SK-N-SH treated with all-trans-retinoic acid at 6 μM for 48 hours (cell line): ENCODE measurements at regions not wholly inside any gene's neighbourhood (a gene's known extent, or its start where the extent isn't known, plus 50 kb on each side); places are given as distances from the start of the nearest gene placed in this dataset.

Source experiments
- ATAC-seq: fragments of 200-7000 bp; cut with Tn5 transposase; 3 replicates; pipeline ENCODE4 v1.9.1; 2020; ENCODE audit warnings: mild to moderate bottlenecking, moderate library complexity
- ARNTL ChIP-seq: fragments of 450-650 bp; formaldehyde crosslinking; IDR thresholded peaks from 2 replicates; pipeline ENCODE4 v1.5.0; 2020; ENCODE audit warnings: low read depth, mild to moderate bottlenecking, moderate library complexity, borderline replicate concordance
- BACH2 ChIP-seq: fragments of 250-450 bp; sonication (Bioruptor Pico); IDR thresholded peaks from 2 replicates; pipeline ENCODE4 v1.9.0; 2021; ENCODE audit warnings: mild to moderate bottlenecking, borderline replicate concordance
- CREB5 ChIP-seq: fragments of 250-450 bp; sonication (Bioruptor Pico); IDR thresholded peaks from 2 replicates; pipeline ENCODE4 v1.5.1; 2020; ENCODE audit warnings: low read depth, mild to moderate bottlenecking, moderate library complexity
- CSDC2 ChIP-seq: fragments of 250-450 bp; sonication (Bioruptor Pico); IDR thresholded peaks from 2 replicates; pipeline ENCODE4 v1.5.0; 2020; ENCODE audit warnings: mild to moderate bottlenecking, moderate library complexity
- CSRNP3 ChIP-seq: fragments of 250-450 bp; sonication (Bioruptor Pico); IDR thresholded peaks from 2 replicates; pipeline ENCODE4 v1.5.1; 2021; ENCODE audit warnings: mild to moderate bottlenecking, moderate library complexity
- ESRRG ChIP-seq: fragments of 250-450 bp; sonication (Bioruptor Pico); IDR thresholded peaks from 2 replicates; pipeline ENCODE4 v1.6.1; 2021; ENCODE audit warnings: mild to moderate bottlenecking
- GLIS3 ChIP-seq: fragments of 250-450 bp; sonication (Bioruptor Pico); IDR thresholded peaks from 2 replicates; pipeline ENCODE4 v1.5.0; 2020; ENCODE audit warnings: mild to moderate bottlenecking, moderate library complexity
- ISL1 ChIP-seq: fragments of 250-450 bp; sonication (Bioruptor Pico); IDR thresholded peaks from 2 replicates; pipeline ENCODE4 v2.1.2; 2022; ENCODE audit warnings: mild to moderate bottlenecking, moderate library complexity
- OSR1 ChIP-seq: fragments of 250-450 bp; sonication (Bioruptor Pico); IDR thresholded peaks from 2 replicates; pipeline ENCODE4 v1.8.0; 2022; ENCODE audit warnings: moderate library complexity, mild to moderate bottlenecking, inconsistent platforms
- PATZ1 ChIP-seq: fragments of 250-450 bp; sonication (Bioruptor Pico); IDR thresholded peaks from 2 replicates; pipeline ENCODE4 v1.8.0; 2020; ENCODE audit warnings: mild to moderate bottlenecking, moderate library complexity, borderline replicate concordance
- POU6F1 ChIP-seq: fragments of 250-450 bp; sonication (Bioruptor Pico); IDR thresholded peaks from 2 replicates; pipeline ENCODE4 v1.8.0; 2021; ENCODE audit warnings: low read depth, mild to moderate bottlenecking, moderate library complexity, borderline replicate concordance
- PPARA ChIP-seq: fragments of 250-450 bp; sonication (Bioruptor Pico); IDR thresholded peaks from 2 replicates; pipeline ENCODE4 v1.5.0; 2020; ENCODE audit warnings: mild to moderate bottlenecking, borderline replicate concordance
- RARB ChIP-seq: fragments of 250-450 bp; sonication (Bioruptor Pico); IDR thresholded peaks from 2 replicates; pipeline ENCODE4 v1.8.0; 2021; ENCODE audit warnings: mild to moderate bottlenecking, moderate library complexity
- TCF4 ChIP-seq: fragments of 250-450 bp; sonication (Bioruptor Pico); IDR thresholded peaks from 2 replicates; pipeline ENCODE4 v1.8.0; 2021; ENCODE audit warnings: mild to moderate bottlenecking, moderate library complexity, borderline replicate concordance
- TOX ChIP-seq: fragments of 250-450 bp; sonication (Bioruptor Pico); IDR thresholded peaks from 2 replicates; pipeline ENCODE4 v1.8.0; 2021; ENCODE audit warnings: mild to moderate bottlenecking, moderate library complexity, borderline replicate concordance
- TSHZ2 ChIP-seq: fragments of 250-450 bp; sonication (Bioruptor Pico); IDR thresholded peaks from 2 replicates; pipeline ENCODE4 v1.5.0; 2020; ENCODE audit warnings: mild to moderate bottlenecking, moderate library complexity
- ZFP3 ChIP-seq: fragments of 250-450 bp; sonication (Bioruptor Pico); IDR thresholded peaks from 2 replicates; pipeline ENCODE4 v1.5.0; 2020; ENCODE audit warnings: mild to moderate bottlenecking, moderate library complexity
- ZFP30 ChIP-seq: fragments of 450-650 bp; formaldehyde crosslinking; IDR thresholded peaks from 2 replicates; pipeline ENCODE4 v1.5.0; 2022; ENCODE audit warnings: mild to moderate bottlenecking, moderate library complexity
- ZNF565 ChIP-seq: fragments of 450-650 bp; formaldehyde crosslinking; conservative IDR thresholded peaks from 2 replicates; pipeline ENCODE4 v1.5.0; 2020; ENCODE audit warnings: low read depth, mild to moderate bottlenecking, moderate library complexity
- ZNF8 ChIP-seq: fragments of 450-650 bp; formaldehyde crosslinking; IDR thresholded peaks from 2 replicates; pipeline ENCODE4 v1.5.0; 2020; ENCODE audit warnings: mild to moderate bottlenecking, moderate library complexity

GRCh38 chr14:87286191-87286590 is 706.8 kb downstream of the GALC start:
- ATAC-seq = no peak
- TF ChIP-seq CSDC2 (CRISPR knock-in tag) = no peak
- TF ChIP-seq PPARA (CRISPR knock-in tag) = no peak
- TF ChIP-seq, all 23 proteins: peak for 0

GRCh38 chr14:87285506-87285905 is 707.5 kb downstream of the GALC start:
- TF ChIP-seq OSR1 (no peak), POU6F1 (no peak), TSHZ2 (CRISPR knock-in tag) (no peak), ARNTL (CRISPR knock-in tag) (no peak), ZFP30 (CRISPR knock-in tag) (no peak), ESRRG (CRISPR knock-in tag) (no peak), ISL1 (CRISPR knock-in tag) (no peak), CREB5 (CRISPR knock-in tag) (no peak), TCF4 (CRISPR knock-in tag) (no peak), ZNF8 (CRISPR knock-in tag) (no peak), PATZ1 (CRISPR knock-in tag) (no peak), ZFP3 (CRISPR knock-in tag) (no peak), CSDC2 (CRISPR knock-in tag) (no peak), BACH2 (no peak)
- ATAC-seq = no peak

GRCh38 chr14:87283547-87283946 is 709.4 kb downstream of the GALC start:
- TF ChIP-seq GLIS3 = no peak
- no peak for TF ChIP-seq CSRNP3 (CRISPR knock-in tag)
- no peak for TF ChIP-seq BACH2
- no peak for TF ChIP-seq TOX (CRISPR knock-in tag)
- no peak for ATAC-seq

- ATAC-seq = no peak
- TF ChIP-seq ISL1 (CRISPR knock-in tag) = no peak
- no peak for TF ChIP-seq ZFP3 (CRISPR knock-in tag)
- TF ChIP-seq ARNTL (CRISPR knock-in tag) = no peak
- TF ChIP-seq CSRNP3 (CRISPR knock-in tag) = no peak
- no peak for TF ChIP-seq POU6F1
- TF ChIP-seq BACH2 = no peak
- TF ChIP-seq PATZ1 (CRISPR knock-in tag) = no peak
- TF ChIP-seq ZNF565 (CRISPR knock-in tag) = no peak
- TF ChIP-seq OSR1 = no peak
- no peak for TF ChIP-seq ZFP30 (CRISPR knock-in tag)
- TF ChIP-seq RARB (CRISPR knock-in tag) = no peak
- no peak for TF ChIP-seq ESRRG (CRISPR knock-in tag)
- TF ChIP-seq TCF4 (CRISPR knock-in tag) = no peak
Measured at GRCh38 chr14:87282266-87282665, 710.7 kb downstream of the GALC start.
